ENCODE measurements at regions not wholly inside any gene's neighbourhood (a gene's known extent, or its start where the extent isn't known, plus 50 kb on each side); places are given as distances from the start of the nearest gene placed in this dataset.

GRCh38 chrX:87299563-87300160 lies 217.9 kb upstream of the KLHL4 start:
- TF ChIP-seq EZH2 (IDR thresholded peaks at IDR 0.05; ENCODE audit: insufficient read depth, poor library complexity, severe bottlenecking) = no peak
- no peak for TF ChIP-seq EZH2phosphoT487 (IDR thresholded peaks at IDR 0.05; ENCODE audit: insufficient read depth, low read depth)
